ENCODE measurements at regions not wholly inside any gene's neighbourhood (a gene's known extent, or its start where the extent isn't known, plus 50 kb on each side); places are given as distances from the start of the nearest gene placed in this dataset.

GRCh38 chr4:66842026-66842723 is 703.1 kb downstream of the CENPC start:
- no peak for TF ChIP-seq YY1 (IDR thresholded peaks at IDR 0.05; ENCODE audit: insufficient read depth, insufficient read length)
- no peak for TF ChIP-seq ZNF274 (IDR thresholded peaks at IDR 0.05; ENCODE audit: low read depth, low read length)

All from NT2/D1 (cell line).